GM13977 (cell line): ENCODE measurements at regions not wholly inside any gene's neighbourhood (a gene's known extent, or its start where the extent isn't known, plus 50 kb on each side); places are given as distances from the start of the nearest gene placed in this dataset.
"Not testable (repeated sequence)": the region's sequence is repeated elsewhere in the genome, so short reads cannot be mapped to it uniquely, and the experiment has no call there.

Experiments
- DNase-seq: peaks from one replicate; pipeline ENCODE4 v3.0.0; 2012; ENCODE audit warnings: low spot score
- in situ Hi-C: fragments of 300-500 bp; cut with MboI; formaldehyde crosslinking; loops from one replicate; pipeline ENCODE4 v1.12.0; 2022; ENCODE audit warnings: low sequenced_read_pairs, low pct_unique_long_range_greater_than_20kb, mixed read lengths, inconsistent platforms; ENCODE audit not compliant: unreplicated experiment
- TF ChIP-seq, protein P1 (sequence below): IDR thresholded peaks from 2 replicates; pipeline ENCODE4 v1.5.1; 2012; ENCODE audit warnings: mild to moderate bottlenecking, control low read depth; ENCODE audit not compliant: insufficient read depth; ENCODE audit errors: extremely low read depth, missing control alignments

DNA sequence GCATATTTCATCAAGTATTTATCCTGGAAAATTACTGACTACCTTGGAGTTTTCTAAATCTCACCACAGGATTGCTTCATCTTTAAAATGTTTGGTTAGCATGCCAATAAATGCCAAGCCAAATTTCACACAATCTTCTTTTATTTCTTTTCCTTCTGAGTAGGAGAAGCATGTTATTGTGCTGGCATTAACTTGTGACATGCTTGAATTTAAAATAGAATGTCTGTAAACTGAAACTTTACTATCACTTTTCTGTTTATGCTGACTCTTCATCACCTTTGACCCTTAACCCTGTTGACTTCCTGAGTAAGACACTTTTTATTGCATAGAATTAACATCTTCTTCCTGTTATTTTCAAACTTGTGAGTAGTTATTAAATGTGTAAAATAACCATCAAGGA lies 56.2 kb upstream of the LRRTM4 start:
- in situ Hi-C loops, result no loop called here
- TF ChIP-seq, protein P1, sequence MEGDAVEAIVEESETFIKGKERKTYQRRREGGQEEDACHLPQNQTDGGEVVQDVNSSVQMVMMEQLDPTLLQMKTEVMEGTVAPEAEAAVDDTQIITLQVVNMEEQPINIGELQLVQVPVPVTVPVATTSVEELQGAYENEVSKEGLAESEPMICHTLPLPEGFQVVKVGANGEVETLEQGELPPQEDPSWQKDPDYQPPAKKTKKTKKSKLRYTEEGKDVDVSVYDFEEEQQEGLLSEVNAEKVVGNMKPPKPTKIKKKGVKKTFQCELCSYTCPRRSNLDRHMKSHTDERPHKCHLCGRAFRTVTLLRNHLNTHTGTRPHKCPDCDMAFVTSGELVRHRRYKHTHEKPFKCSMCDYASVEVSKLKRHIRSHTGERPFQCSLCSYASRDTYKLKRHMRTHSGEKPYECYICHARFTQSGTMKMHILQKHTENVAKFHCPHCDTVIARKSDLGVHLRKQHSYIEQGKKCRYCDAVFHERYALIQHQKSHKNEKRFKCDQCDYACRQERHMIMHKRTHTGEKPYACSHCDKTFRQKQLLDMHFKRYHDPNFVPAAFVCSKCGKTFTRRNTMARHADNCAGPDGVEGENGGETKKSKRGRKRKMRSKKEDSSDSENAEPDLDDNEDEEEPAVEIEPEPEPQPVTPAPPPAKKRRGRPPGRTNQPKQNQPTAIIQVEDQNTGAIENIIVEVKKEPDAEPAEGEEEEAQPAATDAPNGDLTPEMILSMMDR, result no peak
- DNase-seq, result no peak

DNA sequence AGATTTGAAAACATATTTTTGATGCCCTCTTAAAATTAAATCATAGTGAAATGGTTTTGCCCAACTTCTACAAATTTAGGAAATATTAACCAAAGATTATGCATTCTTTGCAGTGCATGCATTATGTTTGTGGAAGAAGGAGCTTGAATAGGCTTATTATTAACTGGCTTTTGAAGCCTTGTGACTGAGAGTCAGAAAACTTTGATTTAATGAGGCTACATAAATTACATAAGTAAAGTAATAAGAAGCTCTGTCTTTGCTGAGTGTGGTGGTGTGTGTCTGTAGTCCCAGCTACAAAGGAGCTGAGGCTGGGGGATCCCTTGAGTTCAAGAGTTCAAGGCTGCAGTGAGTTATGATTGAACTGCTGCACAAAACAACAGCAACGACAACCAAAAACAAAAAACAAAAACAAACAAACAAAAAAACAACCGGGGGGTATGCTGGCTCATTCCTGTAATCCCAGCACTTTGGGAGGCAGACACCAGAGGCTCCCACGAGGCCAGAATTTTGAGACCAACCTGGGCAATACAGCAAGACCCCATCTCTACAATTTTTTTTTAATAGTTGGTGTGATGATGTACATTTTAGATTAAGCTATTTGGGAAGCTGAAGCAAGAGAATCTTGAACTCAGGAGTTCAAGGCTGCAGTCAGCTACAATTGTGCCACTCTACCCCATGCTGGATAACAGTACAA lies 57.0 kb upstream of the LRRTM4 start:
- in situ Hi-C loops, result no loop called here

DNA sequence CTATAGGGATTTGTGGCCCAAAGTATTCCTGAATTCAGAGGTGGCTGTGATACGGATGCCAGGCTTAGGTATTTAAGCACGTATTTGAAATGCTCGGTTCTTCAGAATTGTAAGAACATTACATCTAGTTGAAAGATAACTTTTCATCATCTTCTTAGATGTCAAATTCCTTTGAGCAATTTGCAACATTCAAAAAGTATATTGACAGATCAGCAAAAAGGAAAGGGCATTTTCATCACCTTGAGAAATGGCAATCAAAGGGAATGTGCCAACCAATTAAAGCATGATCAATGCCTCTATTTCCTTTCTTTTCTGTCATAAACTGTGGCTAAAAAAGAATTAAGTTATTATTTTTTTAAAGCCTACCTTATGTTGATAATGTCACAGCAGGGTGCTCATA lies 66.3 kb upstream of the LRRTM4 start:
- no peak for DNase-seq
- in situ Hi-C loops, result no loop called here
- TF ChIP-seq, protein P1, result no peak

More for the DNA sequence above, 57.0 kb upstream of the LRRTM4 start:
- TF ChIP-seq, protein P1, result no peak
- no peak for DNase-seq

DNA sequence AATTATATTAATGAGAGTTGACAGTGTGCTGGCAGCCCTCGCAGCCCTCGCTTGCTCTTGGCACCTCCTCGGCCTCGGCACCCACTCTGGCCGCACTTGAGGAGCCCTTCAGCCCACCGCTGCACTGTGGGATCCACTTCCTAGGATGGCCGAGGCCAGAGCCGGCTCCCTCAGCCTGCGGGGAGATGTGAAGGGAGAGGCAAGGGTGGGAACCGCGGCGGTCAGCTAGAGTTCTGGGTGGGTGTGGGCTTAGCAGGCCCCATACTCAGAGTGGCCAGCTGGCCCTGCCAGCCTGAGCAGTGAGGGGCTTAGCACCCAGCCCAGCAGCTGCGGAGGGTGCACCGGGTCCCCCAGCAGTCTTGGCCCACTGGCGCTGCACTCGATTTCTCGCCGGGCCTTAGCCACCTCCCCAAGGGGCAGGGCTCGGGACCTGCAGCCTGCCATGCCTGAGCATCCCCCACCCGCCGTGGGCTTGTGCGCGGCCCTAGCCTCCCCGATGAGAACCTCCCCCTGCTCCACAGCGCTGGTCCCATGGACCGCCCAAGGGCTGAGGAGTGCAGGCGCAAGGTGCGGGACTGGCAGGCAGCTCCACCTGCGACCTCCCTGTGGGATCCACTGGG lies 68.2 kb upstream of the LRRTM4 start:
- in situ Hi-C loops, result no loop called here
- DNase-seq, result no peak
- TF ChIP-seq, protein P1, result no peak

DNA sequence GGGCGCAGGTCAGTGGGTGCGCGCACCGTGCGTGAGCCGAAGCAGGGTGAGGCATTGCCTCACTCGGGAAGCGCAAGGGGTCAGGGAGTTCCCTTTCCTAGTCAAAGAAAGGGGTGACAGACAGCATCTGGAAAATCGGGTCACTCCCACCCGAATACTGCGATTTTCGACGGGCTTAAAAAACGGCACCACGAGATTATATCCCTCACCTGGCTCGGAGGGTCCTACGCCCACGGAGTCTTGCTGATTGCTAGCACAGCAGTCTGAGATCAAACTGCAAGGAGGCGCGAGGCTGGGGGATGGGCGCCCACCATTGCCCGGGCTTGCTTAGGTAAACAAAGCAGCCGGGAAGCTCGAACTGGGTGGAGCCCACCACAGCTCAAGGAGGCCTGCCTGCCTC lies 70.8 kb upstream of the LRRTM4 start:
- not testable (repeated sequence) for DNase-seq

DNA sequence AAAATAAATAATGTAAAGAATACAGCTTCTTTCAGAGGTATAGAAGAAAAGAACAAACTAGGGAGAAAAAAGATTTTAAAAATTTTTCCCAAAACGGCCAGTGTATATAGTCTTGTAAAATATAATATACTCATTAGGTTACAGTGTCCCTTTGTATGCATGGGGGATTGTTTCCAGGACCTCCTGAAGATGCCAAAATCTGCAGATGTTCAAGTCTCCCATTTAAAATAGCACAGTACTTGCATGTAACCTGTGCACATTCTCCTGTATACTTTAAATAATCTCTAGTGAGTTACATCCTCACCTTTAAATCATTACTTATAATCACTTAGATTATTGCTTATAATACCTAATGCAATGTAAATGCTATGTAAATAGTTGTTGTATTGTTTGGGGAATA lies 80.6 kb upstream of the LRRTM4 start:
- no peak for DNase-seq
- in situ Hi-C loops, result no loop called here
- TF ChIP-seq, protein P1, result no peak

More for the DNA sequence above, 70.8 kb upstream of the LRRTM4 start:
- in situ Hi-C loops, result not testable (repeated sequence)
